ENCODE measurements at regions not wholly inside any gene's neighbourhood (a gene's known extent, or its start where the extent isn't known, plus 50 kb on each side); places are given as distances from the start of the nearest gene placed in this dataset.
A peak's percentile ranks its signal among the peaks of the same experiment; 100 is the strongest.
"Not testable (repeated sequence)": the region's sequence is repeated elsewhere in the genome, so short reads cannot be mapped to it uniquely, and the experiment has no call there.

- DNase-seq: no peak
Measured at GRCh38 chr4:164239433-164239832, 514.5 kb upstream of the SMIM31 start.

- DNase-seq: no peak
Measured at GRCh38 chr4:164239976-164240375, 514.0 kb upstream of the SMIM31 start.

DNA sequence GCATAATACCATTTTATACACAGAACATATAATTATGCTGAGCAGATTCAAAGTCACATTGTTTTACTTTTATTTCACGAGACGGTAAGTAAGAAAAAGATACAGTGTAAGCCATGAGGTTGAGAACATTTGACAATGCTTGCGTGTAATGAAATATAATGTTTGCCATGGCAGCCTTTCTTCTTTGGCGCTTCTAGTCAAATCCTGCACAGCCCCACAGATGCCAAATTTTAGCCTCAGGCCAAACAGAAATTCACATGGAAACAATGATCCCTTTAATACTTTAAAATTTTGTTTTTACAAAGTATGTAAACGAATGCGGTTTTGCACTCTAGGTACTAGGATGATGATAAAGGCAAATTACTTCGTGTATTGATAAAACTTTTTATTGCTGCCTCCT is 502.7 kb upstream of the SMIM31 start:
- no peak for DNase-seq

GRCh38 chr4:164252286-164252685 is 501.6 kb upstream of the SMIM31 start:
- DNase-seq: no peak

GRCh38 chr4:164261831-164262230 is 492.1 kb upstream of the SMIM31 start:
- DNase-seq: no peak

DNA sequence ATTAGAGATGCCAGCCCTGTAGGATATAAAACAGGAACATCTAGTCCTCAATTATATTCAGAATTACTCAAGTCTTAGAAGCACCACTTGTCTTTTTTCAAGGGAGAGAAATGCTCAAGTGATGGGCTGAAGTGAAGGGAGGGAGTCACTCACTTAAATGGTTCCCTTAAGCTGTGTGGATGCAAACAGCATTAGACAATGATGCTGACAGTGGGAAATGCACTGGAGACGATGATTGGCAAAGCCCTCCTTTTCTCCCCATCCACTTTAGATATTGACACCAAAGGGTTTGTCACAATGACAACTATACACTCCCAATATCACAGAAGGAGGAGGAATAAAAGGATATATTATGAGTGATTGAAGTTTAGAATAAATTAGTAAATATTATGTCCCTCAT is 491.4 kb upstream of the SMIM31 start:
- DNase-seq: not testable (repeated sequence)

GRCh38 chr4:164277414-164277813 is 476.5 kb upstream of the SMIM31 start:
- DNase-seq: not testable (repeated sequence)

GRCh38 chr4:164287173-164287572 is 466.8 kb upstream of the SMIM31 start:
- DNase-seq: no peak

DNA sequence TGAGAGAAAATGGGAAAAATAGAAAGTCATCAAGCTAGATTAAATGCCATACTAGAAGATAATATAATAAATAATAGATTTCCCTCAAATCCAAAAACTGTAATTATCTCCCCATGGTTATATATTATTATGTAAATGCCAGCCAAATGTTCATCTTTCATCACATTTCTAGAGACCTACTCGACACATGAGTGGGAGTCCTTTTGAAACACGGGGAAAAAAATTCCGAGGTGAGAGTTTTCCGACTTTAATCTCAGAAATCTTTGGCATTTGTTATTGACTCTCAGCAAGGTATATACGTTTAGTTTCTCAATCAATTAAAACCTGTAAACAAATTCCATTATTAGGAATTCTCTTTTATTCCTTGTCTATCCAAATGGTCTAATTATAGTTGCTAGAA is 465.4 kb upstream of the SMIM31 start:
- no peak for DNase-seq

- peak; percentile 27 for DNase-seq
Measured at GRCh38 chr4:164293203-164293602, 460.7 kb upstream of the SMIM31 start.

DNA sequence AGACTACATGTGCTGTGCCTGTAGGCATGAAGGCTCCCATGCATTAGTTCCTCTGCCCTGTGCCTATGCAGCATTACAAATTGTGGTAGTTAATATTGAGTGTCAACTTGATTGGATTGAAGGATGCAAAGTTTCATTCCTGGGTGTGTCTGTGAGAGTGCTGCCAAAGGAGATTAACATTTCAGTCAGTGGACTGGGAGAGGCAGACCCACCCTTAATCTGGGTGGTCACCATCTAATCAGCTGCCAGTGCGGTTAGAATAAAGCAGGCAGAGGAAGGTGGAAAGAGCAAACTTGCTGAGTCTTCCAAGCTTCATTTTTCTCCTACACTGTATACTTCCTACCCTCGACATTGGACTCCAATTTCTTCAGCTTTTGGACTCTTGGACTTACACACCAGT is 460.2 kb upstream of the SMIM31 start:
- DNase-seq: no peak

GRCh38 chr4:164301430-164301829 is 452.5 kb upstream of the SMIM31 start:
- DNase-seq: no peak

- peak; percentile 32 for DNase-seq
Measured at GRCh38 chr4:164304101-164304639, 449.8 kb upstream of the SMIM31 start.

DNA sequence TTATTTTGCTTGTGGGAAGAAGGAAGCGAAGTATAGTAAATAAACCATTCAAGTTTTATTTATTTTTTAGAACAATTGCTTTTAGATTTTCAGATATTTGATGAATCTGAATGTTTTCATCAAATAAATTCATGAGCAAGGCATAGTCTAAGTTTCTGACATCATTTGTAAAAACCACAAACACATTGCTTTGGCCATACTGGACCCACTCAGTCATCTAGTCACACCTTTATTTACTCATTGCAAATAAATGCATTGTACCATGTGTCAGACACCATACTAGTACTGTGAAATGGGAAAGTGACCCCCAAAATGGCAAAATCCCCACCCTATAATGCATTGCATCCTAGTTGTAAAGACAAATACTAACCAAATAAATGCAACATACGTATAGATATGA is 449.1 kb upstream of the SMIM31 start:
- DNase-seq: no peak

DNA sequence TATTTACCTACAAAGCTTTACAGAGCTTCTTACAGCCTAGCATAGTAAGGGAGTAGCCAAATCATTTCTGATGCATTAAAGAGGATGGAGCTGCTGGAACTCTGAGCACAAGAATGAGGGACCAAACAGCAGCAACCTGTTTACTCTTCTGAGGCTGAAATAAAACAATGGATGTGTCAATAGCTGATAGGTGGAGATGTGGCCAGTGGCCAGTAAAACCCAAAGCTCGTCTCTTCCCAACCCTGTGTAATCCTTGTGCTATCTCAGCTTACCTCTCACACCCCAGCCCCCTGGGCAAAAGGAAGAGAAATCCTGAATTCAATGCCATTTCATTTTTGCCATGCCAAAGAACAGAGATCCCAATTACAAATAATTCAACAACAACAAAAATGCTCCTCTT is 446.7 kb upstream of the SMIM31 start:
- no peak for DNase-seq

- no peak for DNase-seq
Measured at GRCh38 chr4:164312671-164313070, 441.3 kb upstream of the SMIM31 start.

DNA sequence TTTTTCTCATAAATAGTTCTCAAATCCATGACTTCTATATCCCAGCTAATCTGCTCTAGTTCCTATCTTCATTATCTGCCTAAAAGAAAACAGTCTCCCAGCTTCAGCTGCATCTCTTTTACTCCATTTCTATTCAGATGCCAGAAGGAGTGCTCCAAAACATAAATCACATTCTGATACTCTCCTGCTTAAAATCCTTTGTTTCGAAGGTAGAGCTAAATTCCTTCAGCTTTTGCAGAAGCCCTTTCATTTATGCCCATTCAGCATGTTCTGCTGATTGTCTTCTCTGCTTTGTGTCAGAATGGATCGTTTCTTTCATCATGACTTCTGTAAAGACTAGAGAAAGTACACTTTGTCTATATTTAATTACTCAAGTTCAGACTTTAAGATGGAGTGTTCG is 440.1 kb upstream of the SMIM31 start:
- DNase-seq: no peak

- DNase-seq: no peak
Measured at GRCh38 chr4:164318350-164318749, 435.6 kb upstream of the SMIM31 start.

DNA sequence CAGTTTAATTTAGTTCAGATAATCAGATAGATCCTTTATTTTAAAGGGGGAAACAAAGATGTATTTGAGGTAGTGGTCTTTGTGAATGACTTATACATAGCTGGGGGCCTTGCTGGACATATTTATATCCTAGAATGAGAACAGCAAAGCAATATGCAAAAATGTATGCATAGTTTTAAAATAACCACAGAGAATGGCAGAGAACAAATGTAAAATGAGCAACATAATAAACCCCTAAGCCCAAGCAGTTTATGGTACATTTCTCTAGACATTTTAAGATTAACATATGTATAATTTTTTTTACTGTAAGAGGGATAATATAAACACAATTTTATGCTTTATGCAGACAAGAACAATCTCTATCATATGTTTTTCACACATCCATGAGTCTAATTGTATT is 434.2 kb upstream of the SMIM31 start:
- DNase-seq: no peak

GRCh38 chr4:164320847-164321246 is 433.1 kb upstream of the SMIM31 start:
- DNase-seq: peak; percentile 31

DNA sequence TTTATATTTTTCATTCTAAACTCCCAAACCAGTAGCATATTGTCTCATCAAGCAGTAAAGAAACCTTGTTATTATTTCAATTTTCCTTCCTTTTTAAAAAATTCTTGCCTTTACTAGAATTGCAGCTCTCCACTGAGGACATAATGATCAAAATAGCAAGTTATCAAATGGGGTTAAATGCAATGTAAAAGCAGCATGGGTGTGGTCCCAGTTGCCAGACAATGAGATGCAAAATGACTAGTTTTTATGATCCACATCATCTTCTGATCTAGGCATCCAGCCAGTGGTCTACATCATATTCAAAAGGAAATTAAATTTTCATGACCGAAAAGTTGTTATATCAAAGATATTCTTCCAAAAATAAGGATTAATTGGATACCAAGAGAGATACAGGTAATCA is 427.9 kb upstream of the SMIM31 start:
- no peak for DNase-seq

- no peak for DNase-seq
Measured at GRCh38 chr4:164337219-164337944, 416.5 kb upstream of the SMIM31 start.

GRCh38 chr4:164343472-164343976 is 410.4 kb upstream of the SMIM31 start:
- DNase-seq: no peak

- no peak for DNase-seq
Measured at GRCh38 chr4:164345756-164346155, 408.2 kb upstream of the SMIM31 start.

- no peak for DNase-seq
Measured at GRCh38 chr4:164350061-164350460, 403.9 kb upstream of the SMIM31 start.

All from OCI-M1 (cell line).